Upper lobe of left lung (tissue), 6 donors: ENCODE measurements at regions not wholly inside any gene's neighbourhood (a gene's known extent, or its start where the extent isn't known, plus 50 kb on each side); places are given as distances from the start of the nearest gene placed in this dataset.
"Not testable (repeated sequence)": the region's sequence is repeated elsewhere in the genome, so short reads cannot be mapped to it uniquely, and the experiment has no call there.

Experiments used
- ATAC-seq, 2 donors: fragments of 200-7000 bp; cut with Tn5 transposase; one replicate each; pipeline ENCODE4 v1.9.1; 2022; ENCODE audit warnings: mild to moderate bottlenecking in 2 of 2, moderate library complexity in 2 of 2; ENCODE audit not compliant: low FRiP score in 2 of 2
- DNase-seq, 2 donors: peaks; one replicate each; pipeline ENCODE4 v3.0.0-alpha.2; 2019 to 2020
- H3K27ac ChIP-seq, 4 donors: fragments of 200-600 bp; sonication (generic); one replicate each; pipeline ENCODE4 v1.5.1; 2016 to 2019
- H3K27me3 ChIP-seq, 4 donors: fragments of 200-600 bp; sonication (generic); one replicate each; pipeline ENCODE4 v1.5.1; 2017 to 2019
- H3K36me3 ChIP-seq, 4 donors: fragments of 200-600 bp; sonication (generic); one replicate each; pipeline ENCODE4 v1.5.1; 2016 to 2019
- H3K4me1 ChIP-seq, 4 donors: fragments of 200-600 bp; sonication (generic); one replicate each; pipeline ENCODE4 v1.5.1; 2018 to 2019
- H3K4me3 ChIP-seq, 4 donors: fragments of 200-600 bp; sonication (generic); one replicate each; pipeline ENCODE4 v1.5.1; 2017 to 2019; ENCODE audit warnings: mild to moderate bottlenecking in 2 of 4, moderate library complexity in 1 of 4
- H3K9me3 ChIP-seq, 4 donors: fragments of 200-600 bp; sonication (generic); one replicate each; pipeline ENCODE4 v1.5.1; 2018 to 2019
- EP300 ChIP-seq, 4 donors: sonication (generic); formaldehyde crosslinking; IDR thresholded peaks; one replicate each; pipeline ENCODE4 v1.5.1; 2017; ENCODE audit warnings: antibody characterized with exemption in 4 of 4, control low read depth in 2 of 4
- POLR2A ChIP-seq, 4 donors: fragments of 450-650 bp; IDR thresholded peaks; one replicate each; pipeline ENCODE4 v1.5.1; 2016 to 2017; ENCODE audit warnings: antibody characterized with exemption in 4 of 4, mild to moderate bottlenecking in 2 of 4
- POLR2AphosphoS5 ChIP-seq, 2 donors: sonication (generic); formaldehyde crosslinking; IDR thresholded peaks; one replicate each; pipeline ENCODE4 v1.5.1; 2017; ENCODE audit warnings: antibody characterized with exemption in 2 of 2
- WGBS, 2 donors: methylation state at CpG; one replicate each; pipeline ENCODE4 v1.1.5; 2017 to 2018; 5-methylcytosine and 5-hydroxymethylcytosine counted together
- TF ChIP-seq, protein P1 (sequence below), 6 experiments: fragments of 450-650 bp in 4 of 6; fragments of 200-600 bp in 2 of 6; sonication (generic) in 2 of 6; IDR thresholded peaks; one replicate each; pipeline ENCODE4 v1.5.1; 2016 to 2019; ENCODE audit warnings: antibody characterized with exemption in 6 of 6
- donor health status: DM: no; HTN: no; CAD: no; lungs with moderate emphysema.
- donor health status: DM: no; HTN: yes; CAD: no; lungs with severe emphysema.

DNA sequence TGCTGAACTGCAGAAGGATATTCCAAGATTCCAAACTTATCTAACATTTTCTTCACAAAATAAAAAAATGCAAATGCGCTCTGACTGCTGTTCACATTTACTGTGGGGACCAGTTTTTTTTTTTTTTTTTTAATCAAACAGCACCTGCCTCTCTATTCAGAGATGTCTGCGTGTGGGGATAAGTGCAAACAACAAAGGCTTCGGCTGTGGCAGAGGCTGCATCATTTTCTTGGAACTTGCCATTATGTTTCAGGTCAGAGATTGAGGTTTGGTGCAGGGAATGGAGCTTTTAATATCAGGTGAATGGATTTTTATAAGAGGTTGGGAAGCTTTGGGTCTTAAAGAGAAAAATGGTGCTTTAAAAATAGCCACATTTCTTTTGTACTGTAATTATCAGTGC, 78.2 kb upstream of the TET2 start:
- 82 to 91% methylated on average over 3 of the region's 3 CpGs for WGBS, 2 donors
- H3K27me3 ChIP-seq, result no peaks in the 10 kb centered on the region
- no peak overlapping the region for H3K27ac ChIP-seq
- H3K36me3 ChIP-seq, result no peaks in the 10 kb centered on the region
- H3K4me1 ChIP-seq, result no peaks in the 10 kb centered on the region
- ATAC-seq, result no peak
- no peak overlapping the region for H3K4me3 ChIP-seq
- DNase-seq, result no peak
- no peaks in the 10 kb centered on the region for H3K9me3 ChIP-seq
- TF ChIP-seq EP300 (IDR thresholded peaks at IDR 0.05) (no peak), POLR2AphosphoS5 (IDR thresholded peaks at IDR 0.05) (no peak), POLR2A (IDR thresholded peaks at IDR 0.05) (no peak)
- TF ChIP-seq, protein P1, sequence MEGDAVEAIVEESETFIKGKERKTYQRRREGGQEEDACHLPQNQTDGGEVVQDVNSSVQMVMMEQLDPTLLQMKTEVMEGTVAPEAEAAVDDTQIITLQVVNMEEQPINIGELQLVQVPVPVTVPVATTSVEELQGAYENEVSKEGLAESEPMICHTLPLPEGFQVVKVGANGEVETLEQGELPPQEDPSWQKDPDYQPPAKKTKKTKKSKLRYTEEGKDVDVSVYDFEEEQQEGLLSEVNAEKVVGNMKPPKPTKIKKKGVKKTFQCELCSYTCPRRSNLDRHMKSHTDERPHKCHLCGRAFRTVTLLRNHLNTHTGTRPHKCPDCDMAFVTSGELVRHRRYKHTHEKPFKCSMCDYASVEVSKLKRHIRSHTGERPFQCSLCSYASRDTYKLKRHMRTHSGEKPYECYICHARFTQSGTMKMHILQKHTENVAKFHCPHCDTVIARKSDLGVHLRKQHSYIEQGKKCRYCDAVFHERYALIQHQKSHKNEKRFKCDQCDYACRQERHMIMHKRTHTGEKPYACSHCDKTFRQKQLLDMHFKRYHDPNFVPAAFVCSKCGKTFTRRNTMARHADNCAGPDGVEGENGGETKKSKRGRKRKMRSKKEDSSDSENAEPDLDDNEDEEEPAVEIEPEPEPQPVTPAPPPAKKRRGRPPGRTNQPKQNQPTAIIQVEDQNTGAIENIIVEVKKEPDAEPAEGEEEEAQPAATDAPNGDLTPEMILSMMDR (IDR thresholded peaks at IDR 0.05), result no peak

GRCh38 chr4:105072095-105072494, 74.6 kb upstream of the TET2 start:
- ATAC-seq, DNase-seq, H3K27ac ChIP-seq, H3K27me3 ChIP-seq, H3K9me3 ChIP-seq, H3K36me3 ChIP-seq, H3K4me3 ChIP-seq, H3K4me1 ChIP-seq: not testable (repeated sequence)
- WGBS, 2 donors, result 85 to 97% methylated on average over 2 of the region's 2 CpGs

GRCh38 chr4:105074097-105074496, 72.6 kb upstream of the TET2 start:
- ATAC-seq (no peak), DNase-seq (no peak)
- TF ChIP-seq POLR2AphosphoS5 (IDR thresholded peaks at IDR 0.05), result no peak
- no peak overlapping the region for H3K4me3 ChIP-seq
- no peaks in the 10 kb centered on the region for H3K36me3 ChIP-seq
- H3K27me3 ChIP-seq, result no peaks in the 10 kb centered on the region
- no peaks in the 10 kb centered on the region for H3K9me3 ChIP-seq
- no peak overlapping the region for H3K27ac ChIP-seq
- no peaks in the 10 kb centered on the region for H3K4me1 ChIP-seq

- Histone ChIP-seq H3K4me3 (no peak overlapping the region), H3K9me3 (no peaks in the 10 kb centered on the region), H3K27ac (no peak overlapping the region), H3K36me3 (no peaks in the 10 kb centered on the region), H3K27me3 (no peaks in the 10 kb centered on the region), H3K4me1 (no peaks in the 10 kb centered on the region)
- ATAC-seq, result no peak
- TF ChIP-seq, protein P1 (IDR thresholded peaks at IDR 0.05), result no peak
- no peak for TF ChIP-seq POLR2A (IDR thresholded peaks at IDR 0.05)
- no peak for TF ChIP-seq POLR2AphosphoS5 (IDR thresholded peaks at IDR 0.05)
- TF ChIP-seq EP300 (IDR thresholded peaks at IDR 0.05), result no peak
- WGBS, 2 donors, result 61 to 95% methylated on average over 2 of the region's 2 CpGs
- DNase-seq, result no peak
These were observed 71.6 kb upstream of the TET2 start for GRCh38 chr4:105075045-105075444.

GRCh38 chr4:105088110-105088879, 58.4 kb upstream of the TET2 start:
- H3K4me3 ChIP-seq, result no peak overlapping the region
- DNase-seq (no peak), ATAC-seq (peak in 1 of 2 donors; percentile 79)
- WGBS, 2 donors, result 22 to 44% methylated on average over 10 of the region's 10 CpGs
- H3K27me3 ChIP-seq, result no peaks in the 10 kb centered on the region
- no peak overlapping the region for H3K27ac ChIP-seq
- H3K9me3 ChIP-seq, result no peaks in the 10 kb centered on the region
- H3K4me1 ChIP-seq, result peaks cover 7 to 17% (median 9%) of the 10 kb centered on the region in 4 donors
- no peaks in the 10 kb centered on the region for H3K36me3 ChIP-seq
- TF ChIP-seq POLR2A (IDR thresholded peaks at IDR 0.05) (no peak), EP300 (IDR thresholded peaks at IDR 0.05) (no peak), POLR2AphosphoS5 (IDR thresholded peaks at IDR 0.05) (no peak)
- TF ChIP-seq, protein P1 (IDR thresholded peaks at IDR 0.05), result no peak

DNA sequence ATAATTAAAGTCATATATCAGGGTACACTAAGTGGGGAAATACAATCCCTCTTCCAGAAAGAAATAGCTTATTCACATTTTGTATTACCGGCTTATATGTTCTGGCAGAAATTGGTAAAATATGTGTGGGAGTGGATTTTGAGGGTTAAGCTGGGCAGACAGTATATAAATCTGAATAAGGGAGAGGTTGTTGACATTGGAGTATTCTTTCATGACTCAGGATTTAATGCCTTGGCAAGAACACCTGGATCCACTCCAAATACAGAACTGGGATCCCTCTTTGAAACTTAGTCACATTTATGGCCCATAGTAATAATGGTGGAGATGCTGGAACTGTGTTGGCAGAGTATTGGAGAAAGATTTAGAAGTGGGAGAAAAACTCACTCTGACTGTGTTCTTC, 54.3 kb upstream of the TET2 start:
- Histone ChIP-seq H3K27ac (no peak overlapping the region), H3K4me1 (peaks cover 7 to 17% (median 9%) of the 10 kb centered on the region in 4 donors), H3K27me3 (no peaks in the 10 kb centered on the region), H3K9me3 (peaks cover 0 to 8% (median 5%) of the 10 kb centered on the region in 4 donors), H3K36me3 (no peaks in the 10 kb centered on the region), H3K4me3 (no peak overlapping the region)
- 82% methylated on average over 1 of the region's 1 CpG for WGBS, 2 donors
- no peak for ATAC-seq
- no peak for DNase-seq
- TF ChIP-seq POLR2A (IDR thresholded peaks at IDR 0.05) (no peak), POLR2AphosphoS5 (IDR thresholded peaks at IDR 0.05) (no peak), EP300 (IDR thresholded peaks at IDR 0.05) (no peak)
- TF ChIP-seq, protein P1 (IDR thresholded peaks at IDR 0.05), result no peak
